GM19395 (cell line): ENCODE measurements at regions not wholly inside any gene's neighbourhood (a gene's known extent, or its start where the extent isn't known, plus 50 kb on each side); places are given as distances from the start of the nearest gene placed in this dataset.
"Not testable (repeated sequence)": the region's sequence is repeated elsewhere in the genome, so short reads cannot be mapped to it uniquely, and the experiment has no call there.

Source experiments
- ATAC-seq: cut with Tn5 transposase; IDR thresholded peaks from one replicate; pipeline ENCODE4 v1.9.1; 2021; ENCODE audit warnings: mild to moderate bottlenecking, moderate library complexity; ENCODE audit not compliant: unreplicated experiment

DNA sequence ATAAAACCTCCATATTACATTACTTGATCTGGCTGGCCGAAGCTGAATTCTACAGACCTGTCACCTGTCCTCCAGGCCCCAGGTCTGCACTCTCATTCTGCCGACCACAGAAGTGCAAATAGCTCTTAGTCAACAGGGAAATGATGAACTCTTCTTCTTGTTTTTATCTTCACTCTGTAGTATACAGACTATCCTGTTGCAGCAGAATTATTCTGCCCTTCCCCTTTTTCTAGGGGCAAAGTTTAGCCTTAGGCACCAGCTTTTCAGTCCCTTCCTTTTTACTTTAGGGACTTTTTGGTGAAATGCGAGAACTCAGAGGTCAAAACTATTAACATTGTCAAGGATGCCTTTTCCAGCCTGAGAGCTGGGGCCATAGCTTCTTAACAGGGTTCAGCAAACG, 229.6 kb upstream of the EGLN3 start:
- ATAC-seq = peak; percentile 48

- ATAC-seq = no peak
Observed at GRCh38 chr14:34179727-34180126, 228.9 kb upstream of the EGLN3 start.

GRCh38 chr14:34177466-34177865, 226.6 kb upstream of the EGLN3 start:
- ATAC-seq = no peak

GRCh38 chr14:34175574-34175973, 224.7 kb upstream of the EGLN3 start:
- peak; percentile 80 for ATAC-seq

GRCh38 chr14:34174973-34175372, 224.1 kb upstream of the EGLN3 start:
- ATAC-seq = no peak

- no peak for ATAC-seq
Observed at GRCh38 chr14:34173916-34174315, 223.0 kb upstream of the EGLN3 start.

DNA sequence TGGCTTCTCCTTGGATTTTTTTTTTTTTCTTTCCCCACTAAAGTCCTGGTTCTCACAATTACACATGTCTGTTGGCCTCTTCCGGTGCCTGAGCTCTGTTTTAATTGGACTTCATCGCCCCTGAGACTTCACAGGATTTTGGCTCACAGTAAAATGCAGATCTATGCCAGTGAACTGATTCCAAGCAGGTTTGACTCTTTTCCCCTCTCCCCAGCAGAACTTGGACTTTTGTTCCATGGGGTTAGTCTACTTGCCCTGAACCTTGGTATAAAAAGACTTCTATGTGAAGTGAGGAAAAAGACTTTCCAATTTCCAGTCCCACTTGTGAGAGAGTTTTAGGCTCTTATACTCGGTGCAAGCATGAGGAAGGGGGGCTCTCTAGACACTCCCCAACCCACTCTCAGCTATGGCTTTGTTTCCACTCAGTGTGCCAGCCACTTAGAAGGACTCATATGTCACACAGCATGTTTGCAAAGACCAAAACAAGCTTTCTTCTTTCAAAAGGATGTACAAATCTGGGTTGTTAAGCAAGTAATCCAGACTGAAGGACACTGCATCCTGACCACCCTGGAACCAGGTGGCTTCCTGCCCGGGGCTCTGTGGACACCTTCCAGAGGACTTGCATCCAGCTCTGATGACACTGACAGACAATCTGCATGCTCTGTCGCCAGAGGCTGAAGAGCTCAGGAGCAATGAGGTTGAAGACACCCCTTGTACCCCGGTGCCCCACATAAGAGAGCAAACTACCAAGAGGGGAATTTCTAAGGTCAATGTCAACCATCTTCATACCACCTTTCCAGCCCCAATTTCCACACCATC, 221.9 kb upstream of the EGLN3 start:
- no peak for ATAC-seq

GRCh38 chr14:34172173-34172451, 221.2 kb upstream of the EGLN3 start:
- no peak for ATAC-seq

DNA sequence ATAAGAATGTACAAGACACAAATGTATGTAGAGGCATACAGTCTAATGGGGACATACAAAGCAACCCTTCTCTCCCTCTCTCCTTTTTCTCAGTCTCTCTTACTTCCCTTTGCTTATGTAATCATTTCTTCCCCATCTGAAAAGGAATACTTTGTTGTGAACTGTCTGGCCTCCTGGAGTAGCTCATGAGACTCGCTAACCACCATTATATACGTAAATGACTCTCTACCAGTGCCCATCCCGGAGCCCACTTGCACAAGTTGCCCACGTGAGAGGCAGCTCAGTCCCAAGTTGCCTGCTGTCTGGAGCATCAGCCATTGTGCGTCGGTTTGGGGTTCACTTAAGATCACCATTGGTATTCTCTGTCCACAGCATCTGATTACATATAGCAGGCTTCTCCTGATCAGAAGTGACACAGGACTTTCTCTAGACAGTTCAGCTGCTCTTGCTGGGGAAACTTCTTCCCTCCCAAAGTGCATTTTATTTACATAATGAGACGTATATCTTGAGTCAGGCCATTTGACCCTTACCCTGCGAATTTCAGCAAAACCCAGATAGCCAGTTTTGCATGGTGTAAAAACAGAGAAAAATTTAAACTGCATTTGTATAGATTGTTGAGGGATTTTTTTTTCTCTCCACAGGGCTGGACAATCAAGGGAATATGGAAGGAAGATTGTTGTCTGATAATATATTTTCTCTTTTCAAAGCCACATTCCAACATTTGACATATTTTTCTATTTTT, 220.7 kb upstream of the EGLN3 start:
- no peak for ATAC-seq

DNA sequence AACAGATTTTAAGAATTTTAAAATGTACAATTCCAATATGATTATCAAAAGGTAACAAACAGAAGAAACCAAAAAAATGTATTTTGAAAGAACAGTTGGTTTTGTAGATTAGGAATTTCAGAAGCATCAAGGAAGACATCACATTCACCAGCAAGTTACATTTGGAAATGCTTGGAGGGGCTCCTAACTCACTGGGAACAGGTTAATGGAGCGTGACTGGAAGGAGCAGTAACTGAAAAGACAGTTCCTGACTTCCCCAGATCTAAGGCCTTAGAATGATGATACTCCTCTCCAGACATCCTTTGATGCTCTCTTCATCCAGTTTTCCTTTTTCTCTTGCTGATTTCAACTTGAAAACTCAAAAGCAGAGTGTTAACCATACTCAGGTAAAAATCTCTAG, 220.0 kb upstream of the EGLN3 start:
- ATAC-seq = no peak

DNA sequence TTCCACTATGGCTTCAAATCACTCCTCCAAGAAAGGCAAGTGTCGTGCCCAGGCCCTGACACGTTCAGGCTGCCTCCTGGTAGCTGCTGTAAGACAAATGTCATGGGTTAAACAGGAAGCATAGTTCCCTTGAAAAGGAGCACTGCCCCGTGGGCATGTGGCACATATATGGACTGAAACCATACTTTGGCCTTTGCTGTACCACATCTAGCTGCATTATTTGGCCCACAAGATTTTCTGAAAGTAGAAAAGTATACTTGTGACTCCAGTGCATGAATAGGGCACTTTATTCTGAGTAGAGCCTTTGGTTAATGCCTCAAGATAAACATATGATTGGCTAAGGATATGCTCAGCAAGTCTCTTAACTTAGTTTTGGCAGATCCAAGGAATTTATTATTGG, 218.7 kb upstream of the EGLN3 start:
- ATAC-seq = no peak

- ATAC-seq = no peak
Observed at GRCh38 chr14:34168656-34169055, 217.8 kb upstream of the EGLN3 start.

DNA sequence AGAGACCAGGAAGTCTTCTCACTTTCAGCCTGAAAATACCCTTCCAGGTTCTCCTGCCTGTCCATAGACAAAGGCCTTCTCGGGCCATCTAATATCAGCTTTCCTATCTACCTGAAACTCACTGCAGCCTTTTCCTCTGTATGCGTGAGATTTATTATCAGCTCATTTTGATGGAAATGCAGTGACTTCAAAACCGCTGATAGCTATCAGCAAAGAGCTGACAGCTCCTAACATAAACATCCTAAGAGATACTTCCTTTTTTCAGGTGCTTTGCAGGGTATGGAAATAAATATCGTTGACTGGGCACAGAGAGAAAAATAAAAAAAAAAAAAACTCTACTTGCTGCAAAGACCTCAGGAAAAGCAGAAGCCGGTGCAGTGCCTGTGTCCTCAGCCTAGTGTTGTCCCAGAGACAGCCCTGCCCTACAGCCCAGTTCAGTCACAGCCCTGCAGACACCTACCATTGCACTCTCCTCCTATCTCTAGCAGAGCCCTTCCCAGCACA, 215.0 kb upstream of the EGLN3 start:
- ATAC-seq = no peak

DNA sequence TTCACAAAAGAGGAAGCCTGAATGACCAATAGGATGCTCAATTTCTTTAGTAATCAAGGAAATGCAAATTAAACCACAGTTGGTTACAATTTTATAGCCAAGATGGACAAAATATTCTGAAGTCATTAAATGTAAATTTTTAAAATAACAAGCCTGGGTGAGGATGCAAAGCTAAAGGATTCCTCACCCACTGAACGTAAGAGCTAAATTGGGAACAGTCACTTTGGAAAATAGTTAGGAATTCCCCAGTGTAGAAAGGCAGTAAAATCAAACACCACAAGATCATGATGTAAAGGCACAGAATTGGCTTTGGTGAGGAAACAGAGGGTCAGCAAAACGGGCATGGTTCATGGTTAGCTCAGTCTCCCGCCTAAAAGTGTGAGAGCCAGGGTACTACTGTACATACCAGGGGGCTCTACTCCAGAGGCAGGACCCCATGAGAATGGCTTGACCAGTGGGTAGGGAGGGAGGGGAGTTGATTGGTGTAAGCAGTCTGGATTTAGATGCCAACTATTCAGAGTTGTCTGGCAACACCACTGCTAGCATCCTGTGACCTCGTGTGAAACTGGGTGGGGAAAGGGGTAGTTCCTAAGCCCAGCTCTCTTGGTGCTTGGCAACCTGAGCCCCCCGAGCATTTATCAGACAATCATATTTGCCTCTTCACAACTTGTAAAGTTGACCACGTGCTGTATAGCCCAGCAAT, 213.4 kb upstream of the EGLN3 start:
- no peak for ATAC-seq

DNA sequence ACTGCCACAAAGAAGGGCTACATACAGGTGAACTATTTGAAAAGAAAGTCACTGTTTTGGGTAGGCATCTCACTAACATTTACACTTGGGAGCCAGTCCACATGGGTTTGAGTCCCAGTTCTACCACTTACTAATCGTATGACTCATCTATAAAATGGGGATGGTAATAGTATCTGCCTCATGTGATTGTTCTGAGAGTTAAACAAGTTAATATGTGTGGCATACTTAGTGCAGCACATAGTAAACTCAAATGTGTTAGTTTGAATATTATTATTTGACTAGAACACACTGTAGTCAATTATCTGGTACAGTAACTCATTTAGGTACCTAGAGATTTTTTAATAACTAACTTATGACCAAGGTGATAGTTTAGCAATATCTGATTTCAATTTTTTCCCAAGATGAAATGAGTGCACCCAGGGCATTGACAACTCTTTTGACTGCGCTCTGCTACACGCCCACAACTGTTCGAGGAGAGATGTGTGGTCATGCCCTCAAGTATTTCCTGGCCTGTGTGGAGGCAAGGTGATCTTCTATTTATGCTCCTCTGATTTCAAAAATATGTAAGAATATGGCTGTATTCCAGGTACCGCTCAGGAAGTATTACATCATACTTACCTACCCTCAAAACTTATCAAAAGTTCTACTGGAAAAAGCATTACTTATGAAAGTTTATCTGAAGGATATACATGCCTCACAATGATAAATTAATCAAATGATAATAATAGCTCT, 210.6 kb upstream of the EGLN3 start:
- ATAC-seq = no peak

- no peak for ATAC-seq
Observed at GRCh38 chr14:34160619-34161018, 209.7 kb upstream of the EGLN3 start.

- ATAC-seq = no peak
Observed at GRCh38 chr14:34157651-34158050, 206.8 kb upstream of the EGLN3 start.

GRCh38 chr14:34147461-34147860, 196.6 kb upstream of the EGLN3 start:
- ATAC-seq = no peak

DNA sequence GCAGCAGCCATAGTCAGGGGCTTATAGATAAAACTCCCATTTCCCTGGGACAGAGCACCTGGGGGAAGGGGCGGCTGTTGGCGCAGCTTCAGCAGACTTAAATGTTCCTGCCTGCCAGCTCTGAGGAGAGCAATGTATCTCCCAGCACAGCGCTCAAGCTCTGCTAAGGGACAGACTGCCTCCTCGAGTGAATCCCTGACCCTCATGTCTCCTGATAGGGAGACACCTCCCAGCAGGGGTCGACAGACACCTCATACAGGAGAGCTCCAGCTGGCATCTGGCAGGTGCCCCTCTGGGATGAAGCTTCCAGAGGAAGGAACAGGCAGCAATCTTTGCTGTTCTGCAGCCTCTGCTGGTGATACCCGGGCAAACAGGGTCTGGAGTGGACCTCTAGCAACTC, 189.3 kb upstream of the EGLN3 start:
- not testable (repeated sequence) for ATAC-seq

DNA sequence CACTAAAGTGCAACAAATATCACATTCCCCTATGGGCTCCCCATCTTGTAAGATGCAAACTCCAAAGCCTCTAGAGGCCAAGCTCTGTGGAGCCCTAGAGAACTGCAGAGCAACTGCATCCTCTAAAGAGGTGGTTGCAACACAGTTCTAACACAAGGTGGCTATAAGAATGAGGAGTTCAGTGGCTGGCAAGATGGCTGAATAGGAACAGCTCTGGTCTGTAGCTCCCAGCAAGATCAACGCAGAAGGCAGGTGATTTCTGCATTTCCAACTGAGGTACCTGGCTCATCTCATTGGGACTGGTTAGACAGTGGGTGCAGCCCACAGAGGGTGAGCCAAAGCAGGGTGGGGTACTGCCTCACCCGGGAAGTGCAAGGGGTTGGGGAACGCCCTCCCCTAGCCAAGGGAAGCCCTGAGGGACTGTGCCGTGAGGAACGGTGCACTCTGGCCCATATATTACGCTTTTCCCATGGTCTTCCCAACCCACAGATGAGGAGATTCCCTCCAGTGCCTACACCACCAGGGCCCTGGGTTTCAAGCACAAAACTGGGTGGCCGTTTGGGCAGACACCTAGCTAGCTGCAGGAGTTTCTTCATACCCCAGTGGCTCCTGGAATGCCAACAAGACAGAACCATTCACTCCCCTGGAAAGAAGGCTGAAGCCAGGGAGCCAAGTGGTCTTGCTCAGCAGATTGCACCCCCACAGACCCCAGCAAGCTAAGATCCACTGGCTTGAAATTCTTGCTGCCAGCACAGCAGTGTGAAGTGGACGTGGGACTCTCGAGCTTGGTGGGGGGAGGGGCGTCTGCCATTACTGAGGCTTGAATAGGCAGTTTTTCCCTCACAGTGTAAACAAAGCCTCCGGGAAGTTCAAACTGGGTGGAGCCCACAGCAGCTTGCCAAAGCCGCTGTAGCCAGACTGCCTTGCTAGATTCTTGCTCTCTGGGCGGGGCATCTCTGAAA, 188.6 kb upstream of the EGLN3 start:
- not testable (repeated sequence) for ATAC-seq
